Mesodermal cell (in vitro differentiated cells): ENCODE measurements at regions not wholly inside any gene's neighbourhood (a gene's known extent, or its start where the extent isn't known, plus 50 kb on each side); places are given as distances from the start of the nearest gene placed in this dataset.

Experiments used
- H3K27ac ChIP-seq: 2 replicates; pipeline ENCODE4 v1.7.0; 2013; ENCODE audit warnings: mild to moderate bottlenecking, low read depth, low read length, moderate library complexity; ENCODE audit not compliant: severe bottlenecking
- H3K36me3 ChIP-seq: 2 replicates; pipeline ENCODE4 v1.7.1; 2013; ENCODE audit warnings: mild to moderate bottlenecking, low read length, moderate library complexity; ENCODE audit not compliant: control insufficient read depth, insufficient read depth
- H3K4me1 ChIP-seq: one replicate; pipeline ENCODE4 v1.7.1; 2013; ENCODE audit warnings: mild to moderate bottlenecking, low read length; ENCODE audit not compliant: insufficient read depth, control insufficient read depth, poor library complexity, severe bottlenecking
- H3K4me3 ChIP-seq: 2 replicates; pipeline ENCODE4 v1.7.0; 2013; ENCODE audit warnings: low read length, control low read depth, mild to moderate bottlenecking; ENCODE audit not compliant: insufficient read depth, poor library complexity, severe bottlenecking; ENCODE audit errors: extremely low read depth
- H3K9me3 ChIP-seq: 2 replicates; pipeline ENCODE4 v1.7.1; 2013; ENCODE audit warnings: mild to moderate bottlenecking, low read length, moderate library complexity; ENCODE audit not compliant: control insufficient read depth
- whole genome bisulfite sequencing, 2 experiments: methylation state at CpG; one replicate each; pipeline ENCODE4 v1.1.5; 2013; ENCODE audit warnings: missing lambda C conversion rate in 2 of 2; ENCODE audit not compliant: insufficient coverage in 2 of 2; 5-methylcytosine and 5-hydroxymethylcytosine counted together

DNA sequence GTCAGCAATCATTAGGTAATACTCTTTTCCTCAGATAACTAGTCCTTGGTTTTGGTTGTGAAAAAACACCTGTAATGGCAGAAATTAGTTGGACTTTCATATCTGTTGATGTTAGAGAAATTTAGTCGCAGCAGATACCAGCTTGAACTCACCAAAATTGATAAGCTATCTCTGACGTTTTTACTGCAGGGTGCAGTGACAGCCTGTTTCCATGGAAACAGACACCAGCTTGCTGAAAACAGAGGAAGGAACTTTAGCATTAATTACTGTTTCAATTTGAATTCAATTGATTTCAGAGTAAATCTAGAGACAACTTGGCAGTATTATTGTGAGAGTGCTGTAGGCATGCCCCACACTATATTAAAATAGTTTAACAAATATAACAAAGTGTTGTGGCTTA lies 246.5 kb downstream of the PPP1R2C start:
- Histone ChIP-seq H3K36me3 (no peaks in the 10 kb centered on the region), H3K4me3 (no peak overlapping the region), H3K27ac (no peak overlapping the region), H3K9me3 (no peaks in the 10 kb centered on the region), H3K4me1 (no peaks in the 10 kb centered on the region)
- WGBS, 2 experiments, result 43% methylated on average over 2 of the region's 2 CpGs; no CpG with 5 or more reads in 1 of the 2 experiments

DNA sequence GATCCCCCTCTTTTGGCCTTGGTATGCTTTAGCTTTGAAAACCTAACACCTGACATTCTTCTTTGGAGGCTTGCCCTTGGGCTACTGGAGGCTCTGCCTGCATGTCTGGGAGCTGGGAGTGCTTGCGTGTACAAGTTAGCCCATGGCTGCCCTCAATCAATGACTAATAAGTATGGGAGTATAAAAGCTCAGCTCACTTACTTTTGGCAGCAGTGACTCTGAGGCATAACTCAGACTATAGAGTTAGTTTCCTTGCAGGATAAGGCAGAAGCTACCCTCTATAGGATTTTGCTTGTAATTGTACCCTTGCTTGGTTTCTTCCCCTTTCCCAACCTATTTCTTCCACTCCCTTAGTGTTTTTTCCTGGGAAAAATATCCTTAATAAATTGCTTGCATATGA lies 247.9 kb downstream of the PPP1R2C start:
- Histone ChIP-seq H3K9me3 (no peaks in the 10 kb centered on the region), H3K27ac (no peak overlapping the region), H3K36me3 (no peaks in the 10 kb centered on the region), H3K4me1 (no peaks in the 10 kb centered on the region), H3K4me3 (no peak overlapping the region)
- 67% methylated on average over 1 of the region's 1 CpG; no CpG with 5 or more reads in 1 of the 2 experiments for WGBS, 2 experiments

- Histone ChIP-seq H3K9me3 (no peaks in the 10 kb centered on the region), H3K4me3 (no peak overlapping the region), H3K27ac (no peak overlapping the region), H3K4me1 (no peaks in the 10 kb centered on the region), H3K36me3 (no peaks in the 10 kb centered on the region)
- WGBS, 2 experiments, result 100% methylated on average over 1 of the region's 1 CpG; no CpG with 5 or more reads in 1 of the 2 experiments
These were observed 253.6 kb downstream of the PPP1R2C start for GRCh38 chrX:42524379-42524778.

GRCh38 chrX:42519666-42520231 lies 258.2 kb downstream of the PPP1R2C start:
- no peaks in the 10 kb centered on the region for H3K36me3 ChIP-seq
- no peaks in the 10 kb centered on the region for H3K9me3 ChIP-seq
- no peak overlapping the region for H3K4me3 ChIP-seq
- no peaks in the 10 kb centered on the region for H3K4me1 ChIP-seq
- no CpG with 5 or more reads among the region's 1 CpG for WGBS, 2 experiments
- no peak overlapping the region for H3K27ac ChIP-seq

DNA sequence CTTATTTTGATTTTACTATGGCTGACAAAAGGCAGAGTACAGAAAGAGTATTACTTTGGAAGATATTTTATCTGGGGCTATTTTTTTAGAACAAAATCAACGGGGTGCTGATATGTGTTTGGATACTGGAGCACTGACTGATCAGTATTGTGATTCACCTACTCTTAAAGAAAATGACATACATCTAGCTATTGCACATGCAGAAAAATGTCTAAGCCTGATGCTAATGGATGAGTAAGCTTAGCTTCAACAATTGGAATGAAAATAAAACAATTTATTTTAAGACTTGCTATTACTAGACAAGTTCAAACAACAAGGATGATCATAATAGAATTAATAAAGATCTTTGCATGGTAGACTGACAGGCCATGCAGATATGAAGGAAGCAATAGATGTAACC lies 262.0 kb downstream of the PPP1R2C start:
- Histone ChIP-seq H3K4me3 (no peak overlapping the region), H3K36me3 (no peaks in the 10 kb centered on the region), H3K9me3 (no peaks in the 10 kb centered on the region), H3K27ac (no peak overlapping the region), H3K4me1 (no peaks in the 10 kb centered on the region)
- no CpG with 5 or more reads among the region's 1 CpG for WGBS, 2 experiments

- WGBS, 2 experiments, result no CpG with 5 or more reads among the region's 7 CpGs
- no peaks in the 10 kb centered on the region for H3K36me3 ChIP-seq
- no peaks in the 10 kb centered on the region for H3K4me1 ChIP-seq
- H3K9me3 ChIP-seq, result no peaks in the 10 kb centered on the region
- no peak overlapping the region for H3K27ac ChIP-seq
- H3K4me3 ChIP-seq, result no peak overlapping the region
These were observed 272.9 kb downstream of the PPP1R2C start for GRCh38 chrX:42505016-42505415.

GRCh38 chrX:42499620-42500019 lies 278.3 kb downstream of the PPP1R2C start:
- Histone ChIP-seq H3K27ac (no peak overlapping the region), H3K4me1 (no peaks in the 10 kb centered on the region), H3K9me3 (no peaks in the 10 kb centered on the region), H3K4me3 (no peak overlapping the region), H3K36me3 (no peaks in the 10 kb centered on the region)
- WGBS, 2 experiments, result no CpG with 5 or more reads among the region's 2 CpGs

DNA sequence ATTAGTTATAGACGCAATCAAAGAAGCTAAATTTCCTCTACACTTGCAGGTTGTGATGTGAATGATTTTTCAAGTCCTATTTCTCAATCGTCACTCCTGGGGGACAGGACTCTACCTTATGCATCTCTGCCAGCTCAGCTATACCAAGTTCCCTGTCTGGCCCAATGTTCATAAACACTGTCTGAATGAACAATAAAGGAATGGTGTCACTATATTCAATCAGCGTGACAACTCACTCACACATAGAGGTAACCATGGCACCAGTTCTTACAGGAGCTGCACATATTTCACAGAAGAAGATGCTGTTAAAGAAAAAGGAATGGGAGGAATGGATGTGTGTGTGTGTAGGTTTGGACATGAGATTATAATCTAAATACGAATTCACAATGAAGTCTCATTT lies 280.6 kb downstream of the PPP1R2C start:
- H3K27ac ChIP-seq, result no peak overlapping the region
- 80 to 100% methylated on average over 1 of the region's 4 CpGs for WGBS, 2 experiments

DNA sequence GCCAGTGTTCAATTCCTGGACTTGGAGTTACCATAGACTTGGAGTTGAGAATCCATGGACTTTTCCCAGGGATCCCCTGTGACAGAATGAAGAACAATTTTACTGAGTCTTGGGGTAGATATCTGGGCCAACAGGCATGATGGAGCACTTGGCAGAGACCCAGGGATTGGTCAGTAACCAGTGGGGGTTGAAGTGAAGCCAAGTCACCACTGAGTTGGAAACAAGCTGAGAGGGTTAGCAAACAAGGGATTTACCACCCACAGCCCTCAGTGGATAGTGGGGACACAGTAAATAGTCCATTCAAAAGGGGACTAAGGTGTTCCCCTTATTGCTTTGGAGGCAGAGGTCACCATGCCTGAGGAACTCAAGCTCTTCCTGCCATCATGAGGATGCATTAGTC lies 281.7 kb downstream of the PPP1R2C start:
- no peaks in the 10 kb centered on the region for H3K4me1 ChIP-seq
- no peaks in the 10 kb centered on the region for H3K9me3 ChIP-seq
- no peak overlapping the region for H3K4me3 ChIP-seq
- no peak overlapping the region for H3K27ac ChIP-seq
- no peaks in the 10 kb centered on the region for H3K36me3 ChIP-seq

More for the DNA sequence above, 280.6 kb downstream of the PPP1R2C start:
- H3K4me3 ChIP-seq, result no peak overlapping the region
- H3K36me3 ChIP-seq, result no peaks in the 10 kb centered on the region
- H3K9me3 ChIP-seq, result no peaks in the 10 kb centered on the region
- H3K4me1 ChIP-seq, result no peaks in the 10 kb centered on the region

DNA sequence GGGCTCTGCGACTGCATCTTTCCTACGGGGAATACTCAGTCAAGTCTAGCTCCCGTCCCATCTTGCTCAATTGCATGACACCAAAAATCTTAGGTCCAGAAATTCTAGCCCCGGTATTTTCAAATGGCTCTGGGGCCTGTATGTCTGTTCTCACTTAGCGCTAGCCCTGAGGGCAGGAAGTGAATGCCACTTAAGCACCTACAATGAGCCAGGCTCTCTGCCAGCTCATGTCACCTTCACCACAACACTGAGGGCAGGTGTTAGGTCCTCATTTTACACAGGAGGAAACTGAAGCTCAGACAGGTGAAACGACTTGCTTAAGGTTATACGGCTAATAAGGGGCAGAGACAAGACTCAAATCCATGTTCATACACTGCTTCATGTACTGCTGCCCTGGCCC lies 282.8 kb downstream of the PPP1R2C start:
- H3K36me3 ChIP-seq, result no peaks in the 10 kb centered on the region
- WGBS, 2 experiments, result 85 to 95% methylated on average over 4 to 5 of the region's 7 CpGs
- H3K27ac ChIP-seq, result no peak overlapping the region
- H3K4me1 ChIP-seq, result no peaks in the 10 kb centered on the region
- H3K9me3 ChIP-seq, result no peaks in the 10 kb centered on the region
- H3K4me3 ChIP-seq, result no peak overlapping the region

- Histone ChIP-seq H3K27ac (no peak overlapping the region), H3K9me3 (no peaks in the 10 kb centered on the region)
- WGBS, 2 experiments, result no CpG with 5 or more reads among the region's 2 CpGs
These were observed 286.6 kb downstream of the PPP1R2C start for GRCh38 chrX:42491137-42491907.

More at GRCh38 chrX:42491137-42491907, 286.6 kb downstream of the PPP1R2C start:
- H3K4me3 ChIP-seq, result no peak overlapping the region
- H3K36me3 ChIP-seq, result no peaks in the 10 kb centered on the region
- no peaks in the 10 kb centered on the region for H3K4me1 ChIP-seq
